ENCODE measurements at regions not wholly inside any gene's neighbourhood (a gene's known extent, or its start where the extent isn't known, plus 50 kb on each side); places are given as distances from the start of the nearest gene placed in this dataset.
A peak's percentile ranks its signal among the peaks of the same experiment; 100 is the strongest.

GRCh38 chr9:94014066-94014654 is 59.0 kb upstream of the BARX1 start:
- TF ChIP-seq CEBPB (IDR thresholded peaks at IDR 0.05) (no peak), RAD21 (IDR thresholded peaks at IDR 0.05; ENCODE audit: low read depth) (peak; percentile 57)

DNA sequence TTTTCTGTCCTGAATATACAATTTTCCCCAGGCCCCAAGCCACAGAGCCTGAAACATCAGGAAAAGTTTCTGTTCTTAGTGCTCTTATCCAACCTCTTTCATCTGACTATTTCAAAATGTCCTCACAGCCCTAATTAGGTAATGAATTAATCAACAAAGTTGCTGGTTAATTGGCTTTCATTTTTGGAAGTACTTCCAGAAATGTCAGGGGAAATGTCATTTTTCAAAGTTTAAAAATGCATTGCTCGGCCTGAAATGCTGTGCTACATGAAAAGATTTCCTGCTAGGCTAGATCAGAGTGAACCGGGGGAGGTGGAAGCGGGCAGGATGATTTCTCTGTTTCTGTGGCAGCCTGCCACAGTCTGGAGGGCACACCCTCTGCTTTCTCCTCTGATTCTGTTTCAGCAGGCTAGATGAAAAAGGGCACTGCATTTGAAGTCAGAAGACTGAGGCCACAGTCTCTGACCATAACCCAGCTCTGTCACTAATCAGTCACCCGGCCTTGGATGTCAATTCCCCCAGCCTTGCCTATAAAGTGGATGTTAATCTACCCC is 55.9 kb upstream of the BARX1 start:
- TF ChIP-seq TAF1 (IDR thresholded peaks at IDR 0.05; ENCODE audit: low read depth) (no peak), CREB1 (IDR thresholded peaks at IDR 0.05; ENCODE audit: low read depth) (no peak), EGR1 (IDR thresholded peaks at IDR 0.05) (no peak)

- TF ChIP-seq NFIC (IDR thresholded peaks at IDR 0.05): peak; percentile 64
- TF ChIP-seq EGR1 (IDR thresholded peaks at IDR 0.05): no peak
- no peak for TF ChIP-seq RAD21 (IDR thresholded peaks at IDR 0.05; ENCODE audit: low read depth)
- TF ChIP-seq, protein P1, sequence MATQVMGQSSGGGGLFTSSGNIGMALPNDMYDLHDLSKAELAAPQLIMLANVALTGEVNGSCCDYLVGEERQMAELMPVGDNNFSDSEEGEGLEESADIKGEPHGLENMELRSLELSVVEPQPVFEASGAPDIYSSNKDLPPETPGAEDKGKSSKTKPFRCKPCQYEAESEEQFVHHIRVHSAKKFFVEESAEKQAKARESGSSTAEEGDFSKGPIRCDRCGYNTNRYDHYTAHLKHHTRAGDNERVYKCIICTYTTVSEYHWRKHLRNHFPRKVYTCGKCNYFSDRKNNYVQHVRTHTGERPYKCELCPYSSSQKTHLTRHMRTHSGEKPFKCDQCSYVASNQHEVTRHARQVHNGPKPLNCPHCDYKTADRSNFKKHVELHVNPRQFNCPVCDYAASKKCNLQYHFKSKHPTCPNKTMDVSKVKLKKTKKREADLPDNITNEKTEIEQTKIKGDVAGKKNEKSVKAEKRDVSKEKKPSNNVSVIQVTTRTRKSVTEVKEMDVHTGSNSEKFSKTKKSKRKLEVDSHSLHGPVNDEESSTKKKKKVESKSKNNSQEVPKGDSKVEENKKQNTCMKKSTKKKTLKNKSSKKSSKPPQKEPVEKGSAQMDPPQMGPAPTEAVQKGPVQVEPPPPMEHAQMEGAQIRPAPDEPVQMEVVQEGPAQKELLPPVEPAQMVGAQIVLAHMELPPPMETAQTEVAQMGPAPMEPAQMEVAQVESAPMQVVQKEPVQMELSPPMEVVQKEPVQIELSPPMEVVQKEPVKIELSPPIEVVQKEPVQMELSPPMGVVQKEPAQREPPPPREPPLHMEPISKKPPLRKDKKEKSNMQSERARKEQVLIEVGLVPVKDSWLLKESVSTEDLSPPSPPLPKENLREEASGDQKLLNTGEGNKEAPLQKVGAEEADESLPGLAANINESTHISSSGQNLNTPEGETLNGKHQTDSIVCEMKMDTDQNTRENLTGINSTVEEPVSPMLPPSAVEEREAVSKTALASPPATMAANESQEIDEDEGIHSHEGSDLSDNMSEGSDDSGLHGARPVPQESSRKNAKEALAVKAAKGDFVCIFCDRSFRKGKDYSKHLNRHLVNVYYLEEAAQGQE (IDR thresholded peaks at IDR 0.05; ENCODE audit: low read depth): no peak
These were observed 50.2 kb upstream of the BARX1 start for GRCh38 chr9:94005272-94005901.
